ENCODE measurements at regions not wholly inside any gene's neighbourhood (a gene's known extent, or its start where the extent isn't known, plus 50 kb on each side); places are given as distances from the start of the nearest gene placed in this dataset.

GRCh38 chr13:111546921-111547675 lies 226.7 kb downstream of the TEX29 start:
- no peak for DNase-seq (ENCODE audit: low read depth)
- no peak for TF ChIP-seq CTCF (conservative IDR thresholded peaks at IDR 0.05; ENCODE audit: control insufficient read depth, insufficient read depth, low read depth, low read length)
- no peak overlapping the region for H3K4me3 ChIP-seq (ENCODE audit: control insufficient read depth, low read depth, low read length)

DNA sequence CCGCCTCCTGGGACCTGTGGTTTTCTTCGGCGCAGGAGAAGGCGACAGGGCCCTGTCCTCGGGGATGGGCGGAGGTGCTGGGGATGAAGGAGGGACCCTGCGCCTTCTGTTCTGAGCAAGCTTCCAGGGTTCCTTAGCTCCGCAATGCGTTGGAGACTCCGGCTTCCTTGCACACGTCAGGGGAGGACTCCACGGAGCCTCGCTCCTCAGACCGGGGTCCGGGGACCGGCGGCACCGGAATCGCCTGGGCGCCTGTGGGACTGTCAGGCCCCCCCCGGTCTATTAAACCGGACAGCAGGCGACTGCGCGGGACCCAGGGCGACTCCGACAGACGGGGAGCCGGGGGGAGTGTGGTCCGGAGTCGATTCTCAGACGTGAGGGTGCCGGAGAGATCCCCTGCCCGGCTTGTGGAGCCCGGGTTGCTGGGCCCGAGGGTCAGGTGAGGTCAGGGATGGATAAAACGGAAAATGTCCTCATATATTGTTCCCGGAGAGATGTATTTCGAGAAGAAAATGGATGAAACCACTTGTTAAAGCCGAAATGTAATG lies 227.4 kb downstream of the TEX29 start:
- TF ChIP-seq CTCF (conservative IDR thresholded peaks at IDR 0.05; ENCODE audit: control insufficient read depth, insufficient read depth, low read depth, low read length), result no peak
- no peak overlapping the region for H3K4me3 ChIP-seq (ENCODE audit: control insufficient read depth, low read depth, low read length)
- no peak for DNase-seq (ENCODE audit: low read depth)

DNA sequence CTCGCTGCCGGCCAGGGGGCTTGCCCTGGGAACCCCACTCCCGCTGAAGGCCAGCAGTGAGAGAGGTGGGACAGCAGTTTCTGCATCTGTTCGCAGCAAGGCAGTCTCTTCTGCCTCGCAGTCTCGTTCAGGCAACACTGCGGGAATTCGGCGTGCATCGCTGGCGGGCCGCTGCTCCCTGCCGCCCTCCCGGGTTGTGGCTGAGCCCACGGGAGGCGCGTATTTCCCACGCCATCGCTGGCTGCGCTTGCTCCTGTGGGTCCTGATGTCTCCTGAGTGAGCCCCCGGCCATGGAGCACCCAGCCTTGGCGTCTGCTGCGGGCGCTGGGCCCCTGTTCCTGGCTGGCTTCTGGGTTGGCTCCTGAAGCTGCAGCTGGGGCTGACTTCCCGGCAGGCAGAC lies 227.9 kb downstream of the TEX29 start:
- no peak for DNase-seq (ENCODE audit: low read depth)
- no peak for TF ChIP-seq CTCF (conservative IDR thresholded peaks at IDR 0.05; ENCODE audit: control insufficient read depth, insufficient read depth, low read depth, low read length)
- H3K4me3 ChIP-seq (ENCODE audit: control insufficient read depth, low read depth, low read length), result no peak overlapping the region

GRCh38 chr13:111548805-111549204 lies 228.4 kb downstream of the TEX29 start:
- no peak for TF ChIP-seq CTCF (conservative IDR thresholded peaks at IDR 0.05; ENCODE audit: control insufficient read depth, insufficient read depth, low read depth, low read length)
- no peak overlapping the region for H3K4me3 ChIP-seq (ENCODE audit: control insufficient read depth, low read depth, low read length)
- DNase-seq (ENCODE audit: low read depth), result no peak

DNA sequence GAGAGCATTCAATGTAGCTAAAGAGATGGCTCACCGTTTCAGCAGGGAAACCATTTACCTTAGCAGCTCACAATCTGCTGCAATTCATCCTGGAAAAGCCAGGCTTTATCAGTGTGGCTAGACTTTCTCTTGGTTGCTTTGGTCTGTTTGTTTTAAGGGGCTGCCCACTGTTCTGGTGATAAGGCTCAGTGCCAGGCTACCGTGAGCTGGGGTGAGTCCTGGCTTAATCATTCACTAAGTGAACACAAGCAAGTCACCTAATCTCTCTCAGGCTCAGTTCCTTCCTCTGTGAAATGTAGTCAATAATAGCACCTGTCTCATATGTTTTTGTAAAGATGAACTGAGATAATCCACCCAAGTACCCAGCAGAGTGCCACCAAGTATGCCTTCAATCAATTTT lies 229.0 kb downstream of the TEX29 start:
- no peak for TF ChIP-seq CTCF (conservative IDR thresholded peaks at IDR 0.05; ENCODE audit: control insufficient read depth, insufficient read depth, low read depth, low read length)
- DNase-seq (ENCODE audit: low read depth), result no peak
- no peak overlapping the region for H3K4me3 ChIP-seq (ENCODE audit: control insufficient read depth, low read depth, low read length)

- H3K4me3 ChIP-seq (ENCODE audit: control insufficient read depth, low read depth, low read length), result no peak overlapping the region
- no peak for DNase-seq (ENCODE audit: low read depth)
- no peak for TF ChIP-seq CTCF (conservative IDR thresholded peaks at IDR 0.05; ENCODE audit: control insufficient read depth, insufficient read depth, low read depth, low read length)
Measured at GRCh38 chr13:111550062-111550461, 229.6 kb downstream of the TEX29 start.
